ENCODE measurements at regions not wholly inside any gene's neighbourhood (a gene's known extent, or its start where the extent isn't known, plus 50 kb on each side); places are given as distances from the start of the nearest gene placed in this dataset.

DNA sequence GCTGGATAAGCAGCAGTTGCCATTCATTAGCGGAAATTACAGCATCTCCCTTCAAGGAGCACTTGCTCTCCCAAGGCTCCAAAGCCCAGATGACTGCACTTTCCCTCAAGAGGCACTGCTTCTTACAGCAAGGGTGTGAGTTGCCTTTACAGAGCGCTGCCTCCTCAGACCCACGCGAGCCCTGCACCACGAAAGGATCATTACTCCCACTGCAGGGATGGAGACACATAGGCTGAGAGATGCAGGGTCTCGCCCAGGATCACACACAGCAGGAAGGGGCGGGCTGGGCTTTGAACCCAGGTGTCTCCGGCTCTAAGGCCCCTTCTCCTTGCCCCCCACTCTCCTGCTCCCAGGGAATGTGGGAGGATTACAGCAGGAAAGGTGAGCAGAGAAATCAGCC, 405.5 kb downstream of the MATN1 start:
- no peak overlapping the region for H3K4me3 ChIP-seq (ENCODE audit: low read depth, low read length)
- TF ChIP-seq, protein P1, sequence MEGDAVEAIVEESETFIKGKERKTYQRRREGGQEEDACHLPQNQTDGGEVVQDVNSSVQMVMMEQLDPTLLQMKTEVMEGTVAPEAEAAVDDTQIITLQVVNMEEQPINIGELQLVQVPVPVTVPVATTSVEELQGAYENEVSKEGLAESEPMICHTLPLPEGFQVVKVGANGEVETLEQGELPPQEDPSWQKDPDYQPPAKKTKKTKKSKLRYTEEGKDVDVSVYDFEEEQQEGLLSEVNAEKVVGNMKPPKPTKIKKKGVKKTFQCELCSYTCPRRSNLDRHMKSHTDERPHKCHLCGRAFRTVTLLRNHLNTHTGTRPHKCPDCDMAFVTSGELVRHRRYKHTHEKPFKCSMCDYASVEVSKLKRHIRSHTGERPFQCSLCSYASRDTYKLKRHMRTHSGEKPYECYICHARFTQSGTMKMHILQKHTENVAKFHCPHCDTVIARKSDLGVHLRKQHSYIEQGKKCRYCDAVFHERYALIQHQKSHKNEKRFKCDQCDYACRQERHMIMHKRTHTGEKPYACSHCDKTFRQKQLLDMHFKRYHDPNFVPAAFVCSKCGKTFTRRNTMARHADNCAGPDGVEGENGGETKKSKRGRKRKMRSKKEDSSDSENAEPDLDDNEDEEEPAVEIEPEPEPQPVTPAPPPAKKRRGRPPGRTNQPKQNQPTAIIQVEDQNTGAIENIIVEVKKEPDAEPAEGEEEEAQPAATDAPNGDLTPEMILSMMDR (IDR thresholded peaks at IDR 0.05; ENCODE audit: insufficient read depth, low read length, poor library complexity, severe bottlenecking) = no peak
- DNase-seq (ENCODE audit: low read depth) = no peak
- H3K27me3 ChIP-seq (ENCODE audit: control insufficient read depth, insufficient read depth, low read length) = peaks cover 30% of the 10 kb centered on the region
- no peaks in the 10 kb centered on the region for H3K36me3 ChIP-seq (ENCODE audit: control insufficient read depth, insufficient read depth, low read length)

DNA sequence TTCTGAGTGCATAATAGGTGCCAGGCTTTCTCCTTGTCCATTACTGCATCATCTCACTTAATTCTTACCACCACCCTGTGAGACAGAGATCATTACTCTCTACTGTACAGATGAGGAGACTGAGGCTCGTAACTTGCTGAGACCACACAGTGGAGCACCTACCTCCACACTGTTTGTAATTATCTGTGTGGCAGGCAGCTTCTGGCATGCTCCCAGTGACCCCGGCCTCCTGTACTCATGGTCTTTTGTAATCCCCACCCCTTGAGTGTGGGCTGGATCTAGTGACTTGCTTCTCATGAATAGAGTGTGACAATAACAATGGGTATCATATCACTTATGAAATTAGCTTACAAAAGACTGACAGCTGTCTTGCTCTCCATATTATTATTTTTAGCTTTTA, 407.3 kb downstream of the MATN1 start:
- Histone ChIP-seq H3K27me3 (ENCODE audit: control insufficient read depth, insufficient read depth, low read length) (peaks cover 31% of the 10 kb centered on the region), H3K36me3 (ENCODE audit: control insufficient read depth, insufficient read depth, low read length) (no peaks in the 10 kb centered on the region), H3K4me3 (ENCODE audit: low read depth, low read length) (no peak overlapping the region)
- TF ChIP-seq, protein P1 (IDR thresholded peaks at IDR 0.05; ENCODE audit: insufficient read depth, low read length, poor library complexity, severe bottlenecking) = no peak
- no peak for DNase-seq (ENCODE audit: low read depth)

DNA sequence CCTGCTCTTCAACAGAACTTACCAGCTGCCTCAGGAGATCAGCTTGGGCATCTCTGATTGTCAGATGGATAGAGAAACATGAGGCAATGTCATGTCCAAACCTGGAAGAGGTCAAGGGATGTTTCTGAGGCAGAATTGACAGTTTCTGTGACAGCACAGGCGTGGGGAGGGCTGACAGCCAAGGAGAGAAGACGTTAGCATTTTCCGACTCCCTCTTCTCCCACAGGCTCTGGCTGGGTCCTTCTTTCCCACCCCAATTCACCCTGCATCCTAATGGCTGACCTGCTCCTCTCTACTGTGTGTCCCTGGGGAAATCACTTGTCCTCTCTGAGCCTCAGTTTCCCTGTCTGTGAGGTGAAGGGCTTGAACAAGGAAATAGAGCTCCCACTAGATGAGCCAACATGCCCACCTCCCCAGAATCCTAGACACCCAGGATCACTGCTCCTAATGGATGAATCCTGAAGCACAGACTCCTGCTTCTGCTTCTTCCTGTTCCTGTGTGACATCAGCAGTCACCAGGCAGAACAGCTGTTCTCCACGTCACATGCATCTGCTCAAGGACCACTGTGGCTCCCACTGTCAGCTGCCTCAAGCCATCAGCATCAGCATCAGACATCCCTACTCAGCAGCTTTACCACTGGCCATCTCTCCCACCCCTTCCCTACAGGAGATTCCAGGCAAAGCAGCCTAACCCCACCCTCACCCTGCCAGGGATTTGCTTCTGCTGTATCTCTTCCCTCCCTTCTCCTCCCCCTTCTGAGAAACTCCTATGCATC, 408.0 kb downstream of the MATN1 start:
- H3K36me3 ChIP-seq (ENCODE audit: control insufficient read depth, insufficient read depth, low read length) = no peaks in the 10 kb centered on the region
- TF ChIP-seq, protein P1 (IDR thresholded peaks at IDR 0.05; ENCODE audit: insufficient read depth, low read length, poor library complexity, severe bottlenecking) = no peak
- no peak overlapping the region for H3K4me3 ChIP-seq (ENCODE audit: low read depth, low read length)
- DNase-seq (ENCODE audit: low read depth) = no peak
- H3K27me3 ChIP-seq (ENCODE audit: control insufficient read depth, insufficient read depth, low read length) = peaks cover 28% of the 10 kb centered on the region

DNA sequence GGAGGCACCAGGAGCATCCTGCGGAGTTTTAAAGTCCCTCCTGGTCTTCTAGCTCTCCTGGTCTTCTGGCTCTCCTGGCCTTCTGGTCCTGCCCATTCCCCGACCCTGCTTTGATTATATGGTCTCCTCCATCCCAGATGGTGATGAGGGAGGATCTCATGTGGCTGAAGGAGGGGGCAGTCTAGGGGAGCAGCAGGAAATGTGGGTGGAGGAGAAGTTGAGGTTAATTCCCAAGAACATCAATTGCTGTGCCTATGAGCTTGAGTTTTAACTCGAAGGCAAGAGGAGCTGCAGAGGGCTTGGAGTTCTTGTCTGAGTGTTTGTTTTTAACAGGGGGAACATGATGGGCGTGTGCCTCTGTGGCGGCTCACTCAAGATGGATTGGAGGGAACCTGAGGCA, 408.8 kb downstream of the MATN1 start:
- TF ChIP-seq, protein P1 (IDR thresholded peaks at IDR 0.05; ENCODE audit: insufficient read depth, low read length, poor library complexity, severe bottlenecking) = no peak
- no peak for DNase-seq (ENCODE audit: low read depth)
- Histone ChIP-seq H3K36me3 (ENCODE audit: control insufficient read depth, insufficient read depth, low read length) (no peaks in the 10 kb centered on the region), H3K4me3 (ENCODE audit: low read depth, low read length) (no peak overlapping the region), H3K27me3 (ENCODE audit: control insufficient read depth, insufficient read depth, low read length) (peaks cover 23% of the 10 kb centered on the region)

DNA sequence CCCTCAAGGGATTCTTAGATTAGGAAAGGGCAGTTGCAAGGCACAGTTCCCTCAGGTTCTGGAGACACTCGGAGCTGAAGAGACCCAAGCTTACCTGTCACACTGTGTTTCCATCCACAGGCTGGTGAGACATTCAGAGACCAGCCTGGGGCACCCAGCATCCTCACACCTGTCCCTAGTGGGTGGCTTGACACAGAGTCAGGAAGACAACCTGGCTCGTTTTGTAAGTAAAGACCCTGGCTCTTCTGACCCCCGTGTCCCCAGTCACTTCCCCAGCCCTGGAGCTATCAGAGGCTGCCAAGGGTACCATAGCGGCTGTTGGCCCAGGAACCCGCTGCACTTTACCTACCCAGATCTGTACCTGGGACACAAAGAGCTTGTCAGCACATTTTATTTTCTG, 409.8 kb downstream of the MATN1 start:
- no peaks in the 10 kb centered on the region for H3K36me3 ChIP-seq (ENCODE audit: control insufficient read depth, insufficient read depth, low read length)
- DNase-seq (ENCODE audit: low read depth) = no peak
- TF ChIP-seq, protein P1 (IDR thresholded peaks at IDR 0.05; ENCODE audit: insufficient read depth, low read length, poor library complexity, severe bottlenecking) = no peak
- H3K4me3 ChIP-seq (ENCODE audit: low read depth, low read length) = no peak overlapping the region
- peaks cover 21% of the 10 kb centered on the region for H3K27me3 ChIP-seq (ENCODE audit: control insufficient read depth, insufficient read depth, low read length)

DNA sequence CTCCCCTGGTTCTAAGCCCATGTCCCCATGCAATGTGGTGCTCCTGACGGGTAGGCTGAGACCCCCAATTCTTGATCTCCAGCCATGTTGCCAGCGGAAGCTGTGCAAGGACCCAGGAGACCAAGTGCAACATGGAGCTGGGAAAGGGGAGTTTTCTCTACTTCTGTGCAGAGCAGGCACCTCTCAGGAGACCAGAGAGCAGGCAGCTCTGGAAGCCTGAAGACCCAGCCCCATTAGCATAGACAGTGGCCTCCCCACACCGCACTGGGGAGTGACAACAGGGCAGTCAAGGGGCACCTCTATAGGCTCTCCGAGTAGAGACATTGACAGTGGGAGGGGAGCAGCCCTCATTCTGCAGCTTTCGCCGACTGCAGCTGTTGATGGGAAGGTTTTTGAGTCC, 410.2 kb downstream of the MATN1 start:
- Histone ChIP-seq H3K27me3 (ENCODE audit: control insufficient read depth, insufficient read depth, low read length) (peaks cover 18% of the 10 kb centered on the region), H3K4me3 (ENCODE audit: low read depth, low read length) (no peak overlapping the region), H3K36me3 (ENCODE audit: control insufficient read depth, insufficient read depth, low read length) (no peaks in the 10 kb centered on the region)
- TF ChIP-seq, protein P1 (IDR thresholded peaks at IDR 0.05; ENCODE audit: insufficient read depth, low read length, poor library complexity, severe bottlenecking) = no peak
- DNase-seq (ENCODE audit: low read depth) = no peak

All from kidney epithelial cell (primary cell).